ENCODE measurements at regions not wholly inside any gene's neighbourhood (a gene's known extent, or its start where the extent isn't known, plus 50 kb on each side); places are given as distances from the start of the nearest gene placed in this dataset.

DNA sequence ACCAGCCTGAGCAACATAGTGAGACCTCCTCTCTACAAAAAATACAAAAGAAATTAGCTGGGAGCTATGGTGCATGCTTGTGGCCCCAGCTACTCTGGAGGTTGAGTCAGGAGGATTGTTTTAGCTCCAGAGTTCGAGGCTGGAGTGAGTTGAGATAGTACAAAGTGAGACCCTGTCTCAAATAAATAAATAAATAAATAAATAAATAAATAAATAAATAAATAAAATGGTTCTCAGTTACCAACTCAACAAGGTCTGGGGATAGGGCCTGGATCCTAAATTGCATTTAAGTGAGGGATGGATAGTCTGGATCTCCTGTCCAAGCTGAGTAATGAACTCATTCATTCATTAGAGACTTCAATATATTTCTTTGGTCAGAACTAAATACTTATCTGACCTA lies 115.7 kb upstream of the IL1RAPL2 start:
- TF ChIP-seq, protein P1, sequence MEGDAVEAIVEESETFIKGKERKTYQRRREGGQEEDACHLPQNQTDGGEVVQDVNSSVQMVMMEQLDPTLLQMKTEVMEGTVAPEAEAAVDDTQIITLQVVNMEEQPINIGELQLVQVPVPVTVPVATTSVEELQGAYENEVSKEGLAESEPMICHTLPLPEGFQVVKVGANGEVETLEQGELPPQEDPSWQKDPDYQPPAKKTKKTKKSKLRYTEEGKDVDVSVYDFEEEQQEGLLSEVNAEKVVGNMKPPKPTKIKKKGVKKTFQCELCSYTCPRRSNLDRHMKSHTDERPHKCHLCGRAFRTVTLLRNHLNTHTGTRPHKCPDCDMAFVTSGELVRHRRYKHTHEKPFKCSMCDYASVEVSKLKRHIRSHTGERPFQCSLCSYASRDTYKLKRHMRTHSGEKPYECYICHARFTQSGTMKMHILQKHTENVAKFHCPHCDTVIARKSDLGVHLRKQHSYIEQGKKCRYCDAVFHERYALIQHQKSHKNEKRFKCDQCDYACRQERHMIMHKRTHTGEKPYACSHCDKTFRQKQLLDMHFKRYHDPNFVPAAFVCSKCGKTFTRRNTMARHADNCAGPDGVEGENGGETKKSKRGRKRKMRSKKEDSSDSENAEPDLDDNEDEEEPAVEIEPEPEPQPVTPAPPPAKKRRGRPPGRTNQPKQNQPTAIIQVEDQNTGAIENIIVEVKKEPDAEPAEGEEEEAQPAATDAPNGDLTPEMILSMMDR (IDR thresholded peaks at IDR 0.05), result no peak
- no peak for TF ChIP-seq POLR2A (IDR thresholded peaks at IDR 0.05)
- no peak for TF ChIP-seq POLR2AphosphoS5 (IDR thresholded peaks at IDR 0.05)
- no peak for TF ChIP-seq EP300 (IDR thresholded peaks at IDR 0.05)

Measured in suprapubic skin (tissue), 4 donors.